H1 (cell line): ENCODE measurements at regions not wholly inside any gene's neighbourhood (a gene's known extent, or its start where the extent isn't known, plus 50 kb on each side); places are given as distances from the start of the nearest gene placed in this dataset.

Experiments used
- CTCF ChIA-PET: fragments of 300-600 bp; sonication (Branson Sonifier 250); formaldehyde crosslinking; loops from one replicate; lab custom pipeline; 2021; ENCODE audit not compliant: partially characterized antibody; lab: Charles Lee
- POLR2A ChIA-PET: fragments of 300-600 bp; sonication (Branson Sonifier 250); formaldehyde crosslinking; loops from one replicate; lab custom pipeline; 2021; ENCODE audit warnings: inconsistent platforms; ENCODE audit not compliant: partially characterized antibody; lab: Charles Lee
- DNase-seq, 2 experiments: peaks; one replicate each; pipeline versions ENCODE4 v3.0.0 to v3.0.0-alpha.2; 2010 to 2022; ENCODE audit warnings: low spot score in 2 of 2, low read depth in 1 of 2, mixed read lengths in 1 of 2
- FAIRE-seq: peaks from 2 replicates; lab custom pipeline; 2011; peaks lifted over from hg19 to GRCh38; lab: Jason Lieb, UNC
- H2AFZ ChIP-seq: 2 replicates; pipeline ENCODE4 v1.8.1; 2012; ENCODE audit warnings: low read length, inconsistent platforms
- H2AK5ac ChIP-seq: 2 replicates; pipeline ENCODE4 v1.6.1; 2013; ENCODE audit warnings: low read depth, low read length
- H2BK120ac ChIP-seq: replicated peaks from 2 replicates; pipeline ENCODE3; 2013; ENCODE audit warnings: low read depth, low read length, inconsistent platforms
- H2BK12ac ChIP-seq: 2 replicates; pipeline ENCODE4 v1.6.1; 2013; ENCODE audit warnings: low read depth, low read length
- H2BK15ac ChIP-seq: 2 replicates; pipeline ENCODE4 v1.6.1; 2013; ENCODE audit warnings: low read length
- H2BK20ac ChIP-seq: 2 replicates; pipeline ENCODE4 v1.6.1; 2013; ENCODE audit warnings: low read length
- H2BK5ac ChIP-seq: 2 replicates; pipeline ENCODE4 v1.6.1; 2013; ENCODE audit warnings: low read depth, low read length
- H3K14ac ChIP-seq: 2 replicates; pipeline ENCODE4 v1.6.1; 2013; ENCODE audit warnings: inconsistent platforms; ENCODE audit not compliant: insufficient read length
- H3K18ac ChIP-seq: 2 replicates; pipeline ENCODE4 v1.6.1; 2013; ENCODE audit warnings: low read length; ENCODE audit errors: extremely low read depth
- H3K23ac ChIP-seq: 2 replicates; pipeline ENCODE4 v1.6.1; 2013; ENCODE audit warnings: inconsistent platforms; ENCODE audit not compliant: insufficient read length
- H3K23me2 ChIP-seq: 2 replicates; pipeline ENCODE4 v1.6.1; 2013; ENCODE audit warnings: low read depth, low read length
- H3K27ac ChIP-seq: 2 replicates; pipeline ENCODE4 v1.6.1; 2011; ENCODE audit warnings: low read depth, low read length, inconsistent platforms
- H3K27me3 ChIP-seq, 4 experiments: replicated peaks in 1 of 4; 1 replicate in 1 of 4; 2 replicates in 3 of 4; pipeline versions ENCODE4 v1.6.1 to v1.8.1; 2011 to 2013; ENCODE audit warnings: low read length in 3 of 4, mild to moderate bottlenecking in 3 of 4, inconsistent platforms in 2 of 4, mixed read lengths in 2 of 4, moderate library complexity in 1 of 4; ENCODE audit not compliant: control insufficient read depth in 3 of 4, insufficient read depth in 3 of 4; ENCODE audit errors: extremely low read depth in 1 of 4
- H3K36me3 ChIP-seq, 4 experiments: 2 replicates each; pipeline versions ENCODE4 v1.6.1 to v1.8.1; 2011 to 2013; ENCODE audit warnings: mild to moderate bottlenecking in 4 of 4, low read length in 3 of 4, moderate library complexity in 2 of 4, control low read depth in 1 of 4, inconsistent platforms in 1 of 4; ENCODE audit not compliant: insufficient read depth in 4 of 4, control insufficient read depth in 2 of 4
- H3K4ac ChIP-seq: replicated peaks from 2 replicates; pipeline ENCODE3; 2013; ENCODE audit warnings: low read length, low read depth, mixed read lengths, inconsistent platforms; ENCODE audit not compliant: insufficient read length
- H3K4me1 ChIP-seq, 4 experiments: replicated peaks in 1 of 4; 1 replicate in 1 of 4; 2 replicates in 3 of 4; pipeline versions ENCODE4 v1.6.1 to v1.8.1; 2011 to 2013; ENCODE audit warnings: low read length in 3 of 4, inconsistent platforms in 2 of 4, mixed read lengths in 1 of 4; ENCODE audit not compliant: insufficient read depth in 4 of 4, control insufficient read depth in 3 of 4
- H3K4me2 ChIP-seq, 2 experiments: 2 replicates each; pipeline versions ENCODE4 v1.6.1 to v1.8.1; 2011 to 2013; ENCODE audit warnings: low read depth in 2 of 2, low read length in 2 of 2, control low read depth in 1 of 2, inconsistent platforms in 1 of 2, mild to moderate bottlenecking in 1 of 2; ENCODE audit not compliant: insufficient read depth in 1 of 2
- H3K4me3 ChIP-seq, 4 experiments: fragments of 200-600, 300-600 bp in 1 of 4; sonication (generic), shearing (Covaris generic), sonication (Bioruptor Twin) in 1 of 4; 2 replicates each; pipeline versions ENCODE4 v1.5.1 to v1.8.1; 2011 to 2016; ENCODE audit warnings: low read length in 4 of 4, low read depth in 3 of 4, control low read depth in 2 of 4, inconsistent platforms in 2 of 4, mild to moderate bottlenecking in 2 of 4, mixed read lengths in 1 of 4, moderate library complexity in 1 of 4; ENCODE audit not compliant: insufficient read depth in 2 of 4; ENCODE audit errors: extremely low read depth in 1 of 4
- H3K56ac ChIP-seq: replicated peaks from 2 replicates; pipeline ENCODE3; 2013; ENCODE audit warnings: low read depth, mild to moderate bottlenecking, mixed read lengths, low read length, inconsistent platforms; ENCODE audit not compliant: insufficient read length
- H3K79me1 ChIP-seq: 2 replicates; pipeline ENCODE4 v1.6.1; 2013; ENCODE audit warnings: low read depth, low read length, control low read depth
- H3K79me2 ChIP-seq, 2 experiments: 2 replicates each; pipeline versions ENCODE4 v1.6.1 to v1.8.1; 2012 to 2013; ENCODE audit warnings: low read length in 2 of 2, mild to moderate bottlenecking in 2 of 2, inconsistent platforms in 1 of 2; ENCODE audit not compliant: insufficient read depth in 2 of 2, control insufficient read depth in 1 of 2
- H3K9ac ChIP-seq, 4 experiments: replicated peaks in 1 of 4; 1 replicate in 1 of 4; 2 replicates in 3 of 4; pipeline versions ENCODE4 v1.6.1 to v1.8.1; 2011 to 2013; ENCODE audit warnings: low read depth in 3 of 4, low read length in 3 of 4, control low read depth in 2 of 4, mild to moderate bottlenecking in 2 of 4, moderate library complexity in 2 of 4, inconsistent platforms in 1 of 4; ENCODE audit errors: extremely low read depth in 1 of 4
- H3K9me3 ChIP-seq, 2 experiments: 2 replicates each; pipeline versions ENCODE4 v1.6.1 to v1.8.1; 2012 to 2013; ENCODE audit warnings: mild to moderate bottlenecking in 2 of 2, moderate library complexity in 2 of 2, control low read depth in 1 of 2, inconsistent platforms in 1 of 2, low read depth in 1 of 2, low read length in 1 of 2, mixed read lengths in 1 of 2; ENCODE audit not compliant: insufficient read depth in 2 of 2
- H4K20me1 ChIP-seq, 2 experiments: replicated peaks in 1 of 2; 2 replicates each; pipeline versions ENCODE3 to v1.8.1; 2011 to 2013; ENCODE audit warnings: inconsistent platforms in 2 of 2, low read length in 2 of 2, mild to moderate bottlenecking in 1 of 2; ENCODE audit not compliant: insufficient read depth in 2 of 2, control insufficient read depth in 1 of 2
- H4K5ac ChIP-seq: 2 replicates; pipeline ENCODE4 v1.6.1; 2013; ENCODE audit warnings: low read length, low read depth, mixed read lengths, inconsistent platforms; ENCODE audit not compliant: insufficient read length
- H4K8ac ChIP-seq: 2 replicates; pipeline ENCODE4 v1.8.0; 2013; ENCODE audit warnings: mild to moderate bottlenecking, moderate library complexity, low read length, inconsistent platforms; ENCODE audit not compliant: insufficient read depth; ENCODE audit errors: extremely low read depth
- H4K91ac ChIP-seq: replicated peaks from 2 replicates; pipeline ENCODE3; 2013; ENCODE audit warnings: low read length, mixed read lengths, inconsistent platforms; ENCODE audit not compliant: insufficient read length
- ASH2L ChIP-seq: fragments of 200-600, 300-600 bp; sonication (generic); IDR thresholded peaks from one replicate; pipeline ENCODE4 v1.7.1; 2017; ENCODE audit warnings: low read length
- ATF2 ChIP-seq: IDR thresholded peaks from 2 replicates; pipeline ENCODE4 v1.6.1; 2012; ENCODE audit warnings: low read length, inconsistent platforms
- BRCA1 ChIP-seq: IDR thresholded peaks from 2 replicates; pipeline ENCODE4 v1.6.1; 2012; ENCODE audit warnings: low read depth, low read length, improper control_type of control experiment
- FOSL1 ChIP-seq: IDR thresholded peaks from 2 replicates; pipeline ENCODE4 v1.6.1; 2011; ENCODE audit warnings: mild to moderate bottlenecking, low read depth, low read length, moderate library complexity; ENCODE audit not compliant: insufficient read depth
- POLR2A ChIP-seq, 2 experiments: IDR thresholded peaks; 1 replicate in 1 of 2; 2 replicates in 1 of 2; pipeline ENCODE4 v1.6.1; 2011; ENCODE audit warnings: low read depth in 2 of 2, low read length in 2 of 2, mild to moderate bottlenecking in 2 of 2; ENCODE audit errors: control extremely low read depth in 1 of 2
- RAD21 ChIP-seq, 2 experiments: IDR thresholded peaks in 1 of 2; conservative IDR thresholded peaks in 1 of 2; 2 replicates each; pipeline ENCODE4 v1.6.1; 2011; ENCODE audit warnings: low read depth in 2 of 2, low read length in 2 of 2, improper control_type of control experiment in 1 of 2, inconsistent platforms in 1 of 2, mild to moderate bottlenecking in 1 of 2, moderate library complexity in 1 of 2
- SP4 ChIP-seq: IDR thresholded peaks from 2 replicates; pipeline ENCODE4 v1.6.1; 2012; ENCODE audit warnings: low read length, inconsistent platforms
- YY1 ChIP-seq: IDR thresholded peaks from 2 replicates; pipeline ENCODE4 v1.6.1; 2011; ENCODE audit warnings: low read depth, mild to moderate bottlenecking, low read length
- WGBS, 2 experiments: shearing (Covaris generic) in 1 of 2; methylation state at CpG; one replicate each; pipeline versions ENCODE4 v1.1.6 to v1.1.7; 2013 to 2015; ENCODE audit warnings: low lambda C conversion rate in 2 of 2, mixed read lengths in 2 of 2, inconsistent platforms in 1 of 2, low coverage in 1 of 2, missing lambda C conversion rate in 1 of 2; ENCODE audit not compliant: insufficient replicate concordance in 2 of 2, insufficient coverage in 1 of 2, insufficient read length in 1 of 2; ENCODE audit errors: extremely low coverage in 1 of 2, missing lambda C conversion rate in 1 of 2; 5-methylcytosine and 5-hydroxymethylcytosine counted together

- Histone ChIP-seq H3K4ac (no peak overlapping the region), H3K27me3 (no peaks in the 10 kb centered on the region; a peak in 1 of 7 replicates), H3K4me2 (peak overlapping the region; percentile 33 to 48; a peak in 3 of 4 replicates), H2BK20ac (no peak overlapping the region), H3K9me3 (no peaks in the 10 kb centered on the region), H3K36me3 (no peaks in the 10 kb centered on the region), H3K9ac (no peak overlapping the region), H3K79me1 (no peaks in the 10 kb centered on the region), H4K20me1 (no peaks in the 10 kb centered on the region), H2AFZ (peak overlapping the region; percentile 99), H2BK12ac (no peak overlapping the region), H3K56ac (no peak overlapping the region), H2BK5ac (peak overlapping the region; percentile 85; the same call in 1 of the 2 replicates), H2BK15ac (0 out of 2 replicates have a peak overlapping the region, but pooled peaks have one; percentile 67), H3K27ac (no peak overlapping the region), H3K23me2 (no peaks in the 10 kb centered on the region), H3K14ac (no peak overlapping the region), H2AK5ac (no peak overlapping the region), H3K79me2 (no peaks in the 10 kb centered on the region), H3K4me3 (peak overlapping the region in 2 of 4 experiments; percentile 33 to 42; a peak in 4 of 8 replicates), H4K91ac (no peak overlapping the region), H3K18ac (peak overlapping the region; percentile 89), H3K23ac (no peak overlapping the region), H2BK120ac (no peak overlapping the region), H4K5ac (no peak overlapping the region), H3K4me1 (peaks cover 4 to 7% (median 4%) of the 10 kb centered on the region in 4 experiments), H4K8ac (no peak overlapping the region)
- ChIA-PET CTCF (interaction anchor here (0.6 to 4.0 kb wide), 72 partner anchors 11 to 1343 kb away, joined by 3 to 30 read pairs (median 4); no protein-coding TSS in a partner anchor), POLR2A (no interaction called here)
- FAIRE-seq (peak; percentile 77), DNase-seq (peak; percentile 46 to 99)
- 31% methylated on average over 8 of the region's 8 CpGs; no CpG with 5 or more reads in 1 of the 2 experiments for WGBS, 2 experiments
- no peak for TF ChIP-seq BRCA1
- TF ChIP-seq ATF2, result no peak
- TF ChIP-seq ASH2L, result peak; percentile 43
- peak; percentile 52; the same call in 1 of the 2 replicates for TF ChIP-seq YY1
- no peak for TF ChIP-seq SP4
- peak; percentile 81 to 90 for TF ChIP-seq RAD21 (IDR thresholded peaks at IDR 0.05 in 1 of 2, conservative IDR thresholded peaks at IDR 0.05 in 1 of 2; ENCODE audit: low read depth in 2 of 2, low read length in 2 of 2)
- TF ChIP-seq FOSL1, result no peak
- TF ChIP-seq POLR2A (IDR thresholded peaks at IDR 0.05; ENCODE audit: control extremely low read depth in 1 of 2, low read depth in 2 of 2, low read length in 2 of 2), result peak in 1 of 2 experiments; percentile 26; a peak in 1 of 3 replicates
These were observed 338.3 kb downstream of the EMP1 start for GRCh38 chr12:13534645-13535398.
